Peyer's patch (tissue), 4 donors: ENCODE measurements at regions not wholly inside any gene's neighbourhood (a gene's known extent, or its start where the extent isn't known, plus 50 kb on each side); places are given as distances from the start of the nearest gene placed in this dataset.

Source experiments
- DNase-seq, 3 donors: peaks; one replicate each; pipeline ENCODE4 v3.0.0-alpha.2; 2017 to 2019
- H3K27ac ChIP-seq, 4 donors: fragments of 200-600 bp; sonication (generic); one replicate each; pipeline ENCODE4 v1.5.1; 2016 to 2019
- H3K27me3 ChIP-seq, 2 donors: fragments of 200-600 bp; sonication (generic); one replicate each; pipeline ENCODE4 v1.5.1; 2019
- H3K36me3 ChIP-seq, 3 donors: fragments of 200-600 bp; sonication (generic); one replicate each; pipeline ENCODE4 v1.5.1; 2016 to 2019
- H3K4me1 ChIP-seq, 4 donors: fragments of 200-600 bp; sonication (generic); one replicate each; pipeline ENCODE4 v1.5.1; 2016 to 2019
- H3K4me3 ChIP-seq, 4 donors: fragments of 200-600 bp; sonication (generic); 1 replicate in 3 of 4; 2 replicates in 1 of 4; pipeline ENCODE4 v1.5.1; 2016 to 2019; ENCODE audit warnings: mild to moderate bottlenecking in 1 of 4
- H3K9me3 ChIP-seq, 4 donors: fragments of 200-600 bp; sonication (generic); one replicate each; pipeline ENCODE4 v1.5.1; 2016 to 2019; ENCODE audit warnings: mild to moderate bottlenecking in 1 of 4
- CTCF ChIP-seq, 6 experiments: fragments of 450-650 bp in 4 of 6; fragments of 200-600 bp in 2 of 6; sonication (generic) in 1 of 6; IDR thresholded peaks; one replicate each; pipeline ENCODE4 v1.5.1; 2017 to 2019; ENCODE audit warnings: antibody characterized with exemption in 6 of 6, mild to moderate bottlenecking in 3 of 6, moderate library complexity in 1 of 6
- POLR2A ChIP-seq, 2 donors: fragments of 450-650 bp; IDR thresholded peaks; one replicate each; pipeline ENCODE4 v1.5.1; 2017; ENCODE audit warnings: antibody characterized with exemption in 2 of 2, mild to moderate bottlenecking in 2 of 2, moderate library complexity in 2 of 2

- Histone ChIP-seq H3K36me3 (no peaks in the 10 kb centered on the region), H3K9me3 (no peaks in the 10 kb centered on the region), H3K27ac (no peak overlapping the region), H3K4me1 (no peaks in the 10 kb centered on the region), H3K27me3 (no peaks in the 10 kb centered on the region), H3K4me3 (no peak overlapping the region)
- TF ChIP-seq CTCF (IDR thresholded peaks at IDR 0.05) (no peak), POLR2A (IDR thresholded peaks at IDR 0.05) (no peak)
- DNase-seq: no peak
Observed at GRCh38 chr4:25575611-25576010, 80.0 kb upstream of the SLC34A2 start.

- no peak for DNase-seq
- Histone ChIP-seq H3K36me3 (no peaks in the 10 kb centered on the region), H3K4me1 (no peaks in the 10 kb centered on the region), H3K9me3 (no peaks in the 10 kb centered on the region), H3K27ac (no peak overlapping the region), H3K27me3 (no peaks in the 10 kb centered on the region), H3K4me3 (no peak overlapping the region)
- TF ChIP-seq CTCF (IDR thresholded peaks at IDR 0.05): no peak
- TF ChIP-seq POLR2A (IDR thresholded peaks at IDR 0.05): no peak
Observed at GRCh38 chr4:25578432-25578831, 77.2 kb upstream of the SLC34A2 start.

- no peak for TF ChIP-seq POLR2A (IDR thresholded peaks at IDR 0.05)
- TF ChIP-seq CTCF (IDR thresholded peaks at IDR 0.05): peak in 3 of 6 experiments; percentile 55 to 65 (median 63)
- no peak overlapping the region for H3K27ac ChIP-seq
Observed at GRCh38 chr4:25580633-25581467, 74.8 kb upstream of the SLC34A2 start.

GRCh38 chr4:25585901-25586523 is 69.6 kb upstream of the SLC34A2 start:
- no peaks in the 10 kb centered on the region for H3K9me3 ChIP-seq
- H3K27me3 ChIP-seq: no peaks in the 10 kb centered on the region
- TF ChIP-seq POLR2A (IDR thresholded peaks at IDR 0.05) (no peak), CTCF (IDR thresholded peaks at IDR 0.05) (no peak)
- H3K36me3 ChIP-seq: no peaks in the 10 kb centered on the region
- no peak for DNase-seq
- H3K4me3 ChIP-seq: no peak overlapping the region
- H3K27ac ChIP-seq: no peak overlapping the region
- no peaks in the 10 kb centered on the region for H3K4me1 ChIP-seq

More at GRCh38 chr4:25580633-25581467, 74.8 kb upstream of the SLC34A2 start:
- no peaks in the 10 kb centered on the region for H3K27me3 ChIP-seq
- no peaks in the 10 kb centered on the region for H3K9me3 ChIP-seq
- no peaks in the 10 kb centered on the region for H3K4me1 ChIP-seq
- peak in 2 of 3 donors; percentile 64 to 74 for DNase-seq
- H3K36me3 ChIP-seq: no peaks in the 10 kb centered on the region
- peak overlapping the region in 1 of 4 donors; percentile 6 for H3K4me3 ChIP-seq

- Histone ChIP-seq H3K27me3 (no peaks in the 10 kb centered on the region), H3K4me1 (no peaks in the 10 kb centered on the region)
- no peak for TF ChIP-seq CTCF (IDR thresholded peaks at IDR 0.05)
- no peak for TF ChIP-seq POLR2A (IDR thresholded peaks at IDR 0.05)
Observed at GRCh38 chr4:25588206-25588605, 67.4 kb upstream of the SLC34A2 start.

More at GRCh38 chr4:25588206-25588605, 67.4 kb upstream of the SLC34A2 start:
- DNase-seq: no peak
- Histone ChIP-seq H3K27ac (no peak overlapping the region), H3K4me3 (no peak overlapping the region), H3K36me3 (no peaks in the 10 kb centered on the region), H3K9me3 (no peaks in the 10 kb centered on the region)
